ENCODE measurements at regions not wholly inside any gene's neighbourhood (a gene's known extent, or its start where the extent isn't known, plus 50 kb on each side); places are given as distances from the start of the nearest gene placed in this dataset.

DNA sequence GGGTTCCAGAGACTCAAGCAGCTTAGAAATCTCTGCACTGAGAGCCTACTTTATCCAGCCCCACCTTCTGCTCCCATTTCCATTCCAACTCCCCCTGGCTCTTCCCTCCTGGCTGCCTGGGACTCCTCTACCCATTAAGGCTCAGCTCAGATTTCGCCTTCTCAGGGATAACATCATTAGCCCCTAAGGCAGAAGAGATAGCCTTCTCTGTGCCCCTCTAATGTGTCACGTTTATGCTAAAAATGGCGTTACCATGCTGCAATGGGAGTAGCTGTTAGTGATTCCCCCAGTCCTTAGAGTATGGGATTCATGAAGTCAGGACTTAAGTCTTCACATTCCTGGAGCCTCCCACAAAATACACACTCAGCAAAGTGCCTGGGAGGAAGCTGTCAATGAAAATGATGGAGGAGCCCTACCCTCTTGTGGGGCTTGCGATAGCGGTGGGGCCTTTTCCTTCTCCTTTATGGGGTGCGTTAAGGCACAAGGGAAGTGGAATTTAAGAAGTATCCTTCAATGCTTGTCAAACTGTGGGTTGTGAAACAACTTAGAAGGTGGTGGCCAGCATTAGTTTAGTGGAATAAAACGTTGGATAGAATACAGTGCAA lies 144.7 kb upstream of the COPS8 start:
- no peak for DNase-seq (ENCODE audit: low spot score)
- in situ Hi-C loops (cut with HindIII; ENCODE audit: low sequenced_read_pairs) = no loop called here

DNA sequence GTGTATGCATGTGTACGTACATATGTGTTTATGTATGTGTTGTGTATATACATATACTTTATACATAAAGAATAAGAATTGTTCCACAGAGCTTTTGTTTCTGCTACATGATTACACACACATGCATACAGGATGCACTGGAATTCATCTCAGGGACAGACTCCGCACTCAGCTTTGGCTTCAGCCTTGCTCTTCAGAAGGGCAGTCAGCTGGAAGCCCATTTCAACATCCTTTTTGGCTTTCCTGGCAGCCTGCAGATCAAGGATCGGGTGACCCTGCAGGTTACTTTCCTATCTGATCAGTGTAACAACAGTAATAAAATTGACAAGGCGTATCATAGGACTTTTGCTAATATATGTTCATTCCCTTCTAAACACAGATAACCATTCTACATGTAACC lies 144.1 kb upstream of the COPS8 start:
- no peak for DNase-seq (ENCODE audit: low spot score)
- in situ Hi-C loops (cut with HindIII; ENCODE audit: low sequenced_read_pairs) = no loop called here

DNA sequence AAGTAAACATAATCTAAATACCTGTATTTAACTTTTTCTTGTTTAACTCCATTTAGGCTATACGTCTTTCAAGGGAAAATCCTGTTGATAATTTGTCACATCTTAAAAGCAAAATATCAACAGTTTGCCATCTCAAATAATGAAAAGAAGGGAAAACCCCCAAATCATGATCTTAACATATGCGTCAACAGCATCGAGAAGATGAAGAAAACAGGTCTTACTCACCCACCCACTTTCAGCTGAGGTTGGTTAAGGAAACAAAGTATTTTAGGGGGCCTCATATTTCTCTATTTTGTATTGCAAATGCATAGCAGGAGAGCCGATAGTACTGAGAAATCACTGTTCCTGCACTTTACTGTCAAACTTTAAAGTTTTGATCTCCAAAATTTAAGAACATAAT lies 143.1 kb upstream of the COPS8 start:
- in situ Hi-C loops (cut with HindIII; ENCODE audit: low sequenced_read_pairs) = no loop called here
- no peak for DNase-seq (ENCODE audit: low spot score)

DNA sequence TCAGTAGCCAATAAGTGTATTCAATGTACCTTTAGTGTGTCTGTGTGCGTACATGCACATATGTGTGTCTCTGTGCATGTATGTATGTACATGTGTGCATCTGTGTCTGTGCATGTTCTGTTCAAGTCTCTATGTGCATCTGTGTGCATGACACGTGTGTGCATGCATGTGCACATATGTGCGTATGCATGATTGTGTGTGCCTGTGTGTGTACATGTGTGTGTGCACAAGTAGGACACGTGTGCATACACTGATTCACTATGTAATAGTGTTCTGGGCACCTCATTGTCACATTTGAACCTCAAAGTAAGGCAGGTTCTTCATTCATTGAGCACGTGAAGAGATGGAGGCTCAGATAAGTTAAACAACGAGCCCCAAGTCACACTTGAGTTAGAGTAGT lies 142.6 kb upstream of the COPS8 start:
- no peak for DNase-seq (ENCODE audit: low spot score)
- in situ Hi-C loops (cut with HindIII; ENCODE audit: low sequenced_read_pairs) = no loop called here

DNA sequence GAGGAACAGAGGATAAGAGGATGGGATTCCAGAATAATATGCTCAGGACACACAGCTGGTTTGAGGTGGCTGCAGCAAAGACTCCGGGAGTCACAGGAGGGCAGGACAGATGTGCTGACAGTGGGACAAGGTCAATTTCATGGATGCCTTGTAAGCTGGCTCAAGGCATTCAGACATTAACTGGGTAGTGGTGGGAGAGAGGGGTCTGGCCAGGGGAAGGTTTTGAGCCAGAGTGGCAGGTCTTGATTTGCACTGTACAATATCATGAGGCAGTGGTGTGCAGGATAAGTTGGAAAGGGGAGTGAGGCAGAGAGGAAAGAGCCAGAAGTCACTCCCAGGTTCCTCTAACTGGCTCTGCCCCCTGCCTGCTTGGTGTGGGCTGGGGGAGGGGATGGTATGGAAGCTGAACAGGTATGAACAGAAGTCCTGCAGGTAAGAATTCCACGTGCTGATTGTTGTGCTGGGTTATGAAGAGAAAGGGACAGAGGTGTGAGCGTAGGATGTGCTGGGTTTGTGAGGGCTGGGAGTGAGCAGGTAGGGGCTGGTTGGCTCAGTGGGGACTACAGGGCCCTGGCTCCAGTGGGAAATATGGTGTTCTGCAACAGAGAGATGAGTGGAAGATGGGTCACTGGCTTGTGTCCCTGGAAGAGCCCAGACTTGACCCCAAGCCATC lies 141.7 kb upstream of the COPS8 start:
- in situ Hi-C loops (cut with HindIII; ENCODE audit: low sequenced_read_pairs) = no loop called here
- DNase-seq (ENCODE audit: low spot score) = no peak

DNA sequence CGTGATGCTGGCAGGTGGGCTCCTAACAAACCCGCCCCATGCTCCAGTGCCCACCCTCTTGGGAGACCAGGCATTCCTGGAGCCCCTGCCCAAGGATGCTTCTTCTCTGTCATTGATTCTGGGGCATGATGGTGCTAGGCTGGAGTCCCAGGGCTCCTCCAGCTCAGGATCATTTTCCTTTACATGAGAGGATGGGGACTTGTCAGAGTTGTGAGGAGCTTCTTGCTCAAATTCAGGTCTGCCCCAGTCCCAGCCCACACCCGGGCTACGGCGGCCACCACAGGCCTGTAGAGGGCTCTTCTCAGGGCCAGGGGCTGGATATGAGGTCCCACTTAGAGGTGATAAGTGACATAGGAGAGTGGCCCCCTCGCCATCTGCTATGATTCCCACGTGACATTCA lies 141.1 kb upstream of the COPS8 start:
- DNase-seq (ENCODE audit: low spot score) = no peak
- in situ Hi-C loops (cut with HindIII; ENCODE audit: low sequenced_read_pairs) = no loop called here

DNA sequence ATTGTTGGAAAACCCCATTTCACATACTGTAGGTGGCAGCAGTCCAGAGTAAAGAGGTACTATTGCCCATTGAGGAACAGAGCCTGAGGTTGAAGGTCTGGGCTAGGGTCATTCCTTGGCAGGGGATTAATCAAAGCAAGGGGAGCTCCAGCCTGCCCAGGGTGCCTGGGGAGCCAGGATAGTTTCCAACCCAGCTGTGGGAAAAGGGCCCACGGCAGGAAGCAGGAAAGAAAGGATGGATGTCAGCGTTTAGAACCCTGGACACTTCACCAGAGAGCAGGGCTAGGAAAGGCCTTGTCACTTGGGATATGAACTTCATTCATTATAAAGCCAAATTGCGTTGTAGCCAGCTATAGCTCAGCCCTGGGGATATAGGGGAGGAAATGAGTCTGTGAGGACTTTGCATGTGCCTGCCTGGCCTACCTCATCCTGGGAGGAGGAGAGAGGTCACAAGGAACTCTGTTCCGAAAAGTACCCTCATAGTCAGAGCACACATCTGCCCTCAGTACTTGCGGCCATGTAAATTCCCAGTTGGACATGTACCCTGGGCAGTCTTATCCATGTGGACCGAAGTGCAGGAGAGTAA lies 140.2 kb upstream of the COPS8 start:
- in situ Hi-C loops (cut with HindIII; ENCODE audit: low sequenced_read_pairs) = no loop called here

DNA sequence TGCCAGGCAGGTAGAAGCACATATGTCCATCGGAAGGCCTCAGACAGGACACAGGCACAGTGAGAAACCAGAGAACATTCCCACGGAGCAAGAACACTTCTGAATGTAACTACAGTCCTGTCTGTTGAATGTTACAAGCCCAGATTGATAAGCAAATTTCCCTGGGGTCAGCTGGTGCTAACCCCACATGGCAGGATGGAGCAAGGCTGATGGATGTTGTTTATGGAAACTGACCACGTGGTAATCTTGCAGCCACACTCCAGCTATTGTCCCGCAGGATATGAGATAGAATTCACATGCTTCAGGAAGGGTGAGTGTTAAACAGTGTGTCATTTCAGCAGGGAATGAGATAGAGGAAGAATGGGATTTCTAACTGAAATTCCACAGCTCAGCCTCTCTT lies 138.8 kb upstream of the COPS8 start:
- in situ Hi-C loops (cut with HindIII; ENCODE audit: low sequenced_read_pairs) = no loop called here
- no peak for DNase-seq (ENCODE audit: low spot score)

More for the DNA sequence above, 140.2 kb upstream of the COPS8 start:
- no peak for DNase-seq (ENCODE audit: low spot score)

DNA sequence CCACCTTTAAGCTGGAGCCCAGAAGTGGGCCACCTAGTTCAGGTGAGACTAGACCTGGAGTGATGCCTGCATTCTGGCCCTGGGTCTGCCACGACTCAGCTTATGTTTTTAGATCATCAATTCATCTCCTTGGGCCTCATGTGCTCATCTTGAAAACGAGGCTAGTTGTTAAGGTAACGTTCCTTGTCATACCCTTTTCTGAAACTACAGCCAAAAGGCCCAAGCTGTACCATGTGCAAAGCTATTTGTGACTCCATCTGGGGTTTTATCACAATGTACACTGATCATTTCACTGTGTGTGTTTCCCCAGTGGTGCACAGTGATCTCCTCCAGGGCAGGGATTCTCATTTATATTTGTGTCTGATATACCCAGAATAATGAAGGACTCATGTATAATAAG lies 138.4 kb upstream of the COPS8 start:
- DNase-seq (ENCODE audit: low spot score) = no peak
- in situ Hi-C loops (cut with HindIII; ENCODE audit: low sequenced_read_pairs) = no loop called here

DNA sequence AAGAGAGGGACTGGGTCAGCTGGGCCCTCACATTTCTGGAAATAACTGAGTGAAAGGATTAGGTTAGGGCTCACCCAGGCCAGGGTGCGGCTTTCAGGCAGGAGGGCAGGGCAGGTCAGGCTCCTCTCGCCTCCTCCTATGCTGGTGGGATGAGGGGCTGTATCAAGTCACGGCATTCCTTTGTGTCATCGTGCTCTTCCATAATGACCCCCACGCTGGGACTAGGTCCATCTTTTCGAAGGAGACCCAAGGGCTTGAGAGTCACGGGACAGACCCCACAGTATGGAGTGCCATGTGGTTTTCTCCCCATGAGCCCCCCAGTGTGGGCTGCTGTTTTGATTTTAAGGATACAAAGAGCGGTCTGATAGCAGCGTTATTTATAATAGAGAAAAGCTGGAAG lies 137.8 kb upstream of the COPS8 start:
- in situ Hi-C loops (cut with HindIII; ENCODE audit: low sequenced_read_pairs) = no loop called here
- no peak for DNase-seq (ENCODE audit: low spot score)

DNA sequence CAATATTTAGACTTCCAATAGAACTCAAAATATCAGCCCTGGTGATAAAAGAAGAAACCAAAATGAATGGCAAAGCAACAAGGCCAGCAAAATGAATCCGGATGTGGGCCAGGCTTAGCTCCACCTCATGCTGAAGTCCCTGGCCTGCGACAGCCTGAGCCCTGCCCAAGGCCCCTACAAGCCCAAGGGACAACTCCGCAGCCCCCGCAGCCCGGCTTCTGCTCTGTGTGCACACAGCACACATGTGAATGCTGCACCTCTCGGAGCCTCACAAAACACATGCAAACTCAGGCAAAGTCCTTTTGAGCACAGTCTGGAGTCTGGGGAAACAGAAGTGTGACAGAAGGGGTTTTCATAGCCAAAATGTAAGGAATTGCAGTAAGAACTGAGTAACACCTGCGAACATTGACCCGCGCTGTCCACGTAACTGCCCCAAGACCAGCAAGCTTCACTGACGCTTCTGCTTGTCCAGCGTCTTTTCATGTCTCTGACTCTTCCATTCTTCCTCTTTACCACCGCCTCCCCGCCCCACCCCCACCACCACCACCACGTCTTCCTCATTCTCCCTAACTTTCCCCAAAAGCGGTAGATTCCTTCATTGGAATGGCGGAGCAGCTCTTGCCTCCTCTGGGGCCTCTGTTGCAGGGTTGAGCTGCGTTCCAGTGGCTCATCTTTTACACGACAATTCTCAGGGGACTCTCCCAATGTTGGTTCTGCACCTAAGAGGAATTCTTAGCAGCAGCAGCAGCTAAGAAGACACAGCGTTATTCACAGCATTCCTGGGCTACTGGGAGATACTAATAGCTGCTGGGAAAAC lies 136.4 kb upstream of the COPS8 start:
- no peak for DNase-seq (ENCODE audit: low spot score)
- in situ Hi-C loops (cut with HindIII; ENCODE audit: low sequenced_read_pairs) = no loop called here

DNA sequence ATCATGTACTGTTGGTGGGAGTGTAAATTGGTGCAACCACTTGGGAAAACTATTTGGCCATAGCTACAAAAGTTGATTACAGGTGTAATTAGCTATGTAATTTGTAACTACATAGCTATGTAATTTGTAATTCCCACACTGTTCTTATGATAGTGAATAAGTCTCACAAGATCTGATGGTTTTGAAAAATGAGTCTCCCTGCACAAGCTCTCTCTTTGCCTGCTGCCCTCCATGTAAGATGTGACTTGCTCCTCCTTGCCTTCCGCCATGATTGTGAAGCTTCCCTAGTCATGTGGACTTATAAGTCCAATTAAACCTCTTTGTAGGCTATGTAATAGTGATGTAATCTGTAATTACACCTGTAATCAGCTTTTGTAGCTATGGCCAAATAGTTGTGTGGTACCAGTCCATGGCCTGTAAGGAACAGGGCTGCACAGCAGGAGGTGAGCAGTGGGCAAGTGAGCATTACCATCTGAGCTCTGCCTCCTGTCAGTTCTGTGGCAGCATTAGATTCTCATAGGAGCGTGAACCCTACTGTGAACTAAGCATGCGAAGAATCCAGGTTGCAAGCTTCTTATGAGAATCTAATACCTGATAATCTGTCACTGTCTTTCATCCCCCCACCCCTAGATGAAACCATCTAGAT lies 133.7 kb upstream of the COPS8 start:
- no peak for DNase-seq (ENCODE audit: low spot score)
- in situ Hi-C loops (cut with HindIII; ENCODE audit: low sequenced_read_pairs) = no loop called here

DNA sequence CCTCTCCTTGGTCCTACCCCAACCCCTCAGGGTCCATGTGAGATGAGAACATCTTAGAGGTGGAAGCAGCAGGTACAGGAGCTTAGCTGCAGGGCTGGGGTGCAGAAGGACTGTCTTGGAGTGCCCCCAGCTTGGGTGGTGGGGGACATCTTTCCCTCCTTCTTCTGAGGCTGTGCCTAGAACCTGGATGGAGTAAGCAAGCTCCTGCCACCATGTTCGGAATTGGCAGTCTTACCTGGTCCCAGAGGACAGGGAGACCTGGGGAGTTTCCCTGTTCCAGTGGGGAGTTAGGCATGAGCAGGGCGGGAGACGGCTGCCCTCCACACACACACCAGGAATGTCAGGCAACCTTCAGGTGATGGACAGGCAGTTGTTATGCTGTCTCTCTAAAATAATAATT lies 131.0 kb upstream of the COPS8 start:
- no peak for DNase-seq (ENCODE audit: low spot score)
- in situ Hi-C loops (cut with HindIII; ENCODE audit: low sequenced_read_pairs) = no loop called here

DNA sequence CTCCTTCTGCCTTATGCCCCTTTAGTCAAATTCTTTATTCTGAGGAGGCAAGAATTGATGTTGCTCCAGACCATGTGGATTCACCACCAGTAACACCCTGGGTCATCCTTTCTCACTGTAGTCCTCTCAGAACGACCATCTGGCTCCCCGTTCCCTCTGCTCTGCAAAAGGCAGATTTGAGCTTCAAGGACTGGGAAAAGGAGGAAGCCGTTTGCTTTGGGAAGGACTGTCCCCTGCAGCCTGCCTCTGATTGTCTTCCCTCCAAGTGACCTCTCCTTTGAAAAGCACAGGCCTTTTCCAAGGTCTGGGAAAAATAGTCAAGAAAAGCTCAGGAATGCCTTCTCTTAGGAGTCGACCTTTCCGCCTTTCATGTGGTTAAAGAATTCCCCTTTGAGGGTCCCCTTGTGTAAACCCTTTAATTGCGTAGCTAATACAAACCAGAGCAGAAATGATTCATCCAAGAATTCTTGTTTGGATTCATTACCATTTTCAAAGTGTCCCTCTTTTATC lies 130.1 kb upstream of the COPS8 start:
- no peak for DNase-seq (ENCODE audit: low spot score)
- in situ Hi-C loops (cut with HindIII; ENCODE audit: low sequenced_read_pairs) = no loop called here

DNA sequence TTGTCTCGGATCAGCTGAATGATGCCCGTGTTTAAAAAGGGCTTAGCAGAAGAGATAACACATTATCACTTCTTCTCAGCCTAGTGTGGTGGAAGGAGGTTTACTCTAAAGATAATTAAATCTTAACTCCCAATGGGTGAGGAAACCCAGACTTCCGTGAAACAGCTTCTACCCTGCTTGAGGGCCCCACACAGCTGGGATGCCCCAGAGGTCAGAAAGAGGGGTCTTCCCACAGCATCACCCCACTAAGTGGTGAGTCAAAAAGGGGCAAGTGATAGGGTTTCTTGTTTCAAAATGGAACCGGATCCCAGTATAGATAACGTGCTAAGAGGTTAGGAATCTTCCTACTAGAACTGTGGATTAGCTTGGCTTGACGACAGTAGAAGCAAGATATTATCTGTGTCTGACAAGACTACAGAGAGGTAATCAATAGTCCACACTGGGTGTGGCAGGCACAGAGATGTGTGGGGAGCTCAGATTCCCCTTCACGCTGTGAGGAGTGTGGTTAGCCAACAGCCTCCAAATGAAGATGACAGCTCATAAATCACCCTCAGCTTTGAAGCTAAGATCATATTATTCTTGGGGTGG lies 129.6 kb upstream of the COPS8 start:
- in situ Hi-C loops (cut with HindIII; ENCODE audit: low sequenced_read_pairs) = no loop called here
- no peak for DNase-seq (ENCODE audit: low spot score)

DNA sequence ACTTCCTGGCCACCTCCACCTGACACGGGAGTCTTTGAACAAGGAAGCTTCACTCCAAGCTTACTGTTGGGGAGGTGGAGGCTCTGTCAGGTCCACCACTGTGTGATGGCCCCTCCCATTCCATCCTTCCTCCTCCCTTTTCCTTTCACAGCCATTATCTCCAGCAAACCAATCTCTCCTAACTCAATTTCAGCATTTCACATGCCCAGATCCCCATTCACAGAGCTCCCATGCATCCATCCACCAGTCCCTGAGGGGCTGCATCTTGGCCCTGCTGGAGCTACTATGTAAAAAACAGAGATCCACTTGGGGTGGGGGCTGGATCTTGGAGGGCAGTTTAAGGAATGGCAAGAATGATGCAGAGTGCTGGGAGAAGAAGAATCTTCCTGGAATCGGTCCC lies 129.0 kb upstream of the COPS8 start:
- in situ Hi-C loops (cut with HindIII; ENCODE audit: low sequenced_read_pairs) = no loop called here
- DNase-seq (ENCODE audit: low spot score) = no peak

DNA sequence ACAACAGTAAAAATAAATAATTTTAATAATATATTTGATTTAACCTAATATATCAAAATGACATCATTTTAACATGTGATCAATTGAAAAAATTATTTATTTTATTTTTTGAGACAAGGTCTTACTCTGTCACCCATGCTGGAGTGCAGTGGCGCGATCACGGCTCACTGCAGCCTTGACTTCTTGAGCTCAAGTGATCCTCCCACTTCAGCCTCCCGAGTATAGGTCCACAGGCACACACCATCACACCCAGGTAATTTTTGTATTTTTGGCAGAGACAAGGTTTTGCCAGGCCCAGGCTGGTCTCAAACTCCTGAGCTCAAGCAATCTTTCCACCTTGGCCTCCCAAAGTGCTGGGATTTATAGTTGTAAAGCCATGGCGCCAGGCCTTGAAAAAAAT lies 126.7 kb upstream of the COPS8 start:
- no peak for DNase-seq (ENCODE audit: low spot score)
- in situ Hi-C loops (cut with HindIII; ENCODE audit: low sequenced_read_pairs) = no loop called here

DNA sequence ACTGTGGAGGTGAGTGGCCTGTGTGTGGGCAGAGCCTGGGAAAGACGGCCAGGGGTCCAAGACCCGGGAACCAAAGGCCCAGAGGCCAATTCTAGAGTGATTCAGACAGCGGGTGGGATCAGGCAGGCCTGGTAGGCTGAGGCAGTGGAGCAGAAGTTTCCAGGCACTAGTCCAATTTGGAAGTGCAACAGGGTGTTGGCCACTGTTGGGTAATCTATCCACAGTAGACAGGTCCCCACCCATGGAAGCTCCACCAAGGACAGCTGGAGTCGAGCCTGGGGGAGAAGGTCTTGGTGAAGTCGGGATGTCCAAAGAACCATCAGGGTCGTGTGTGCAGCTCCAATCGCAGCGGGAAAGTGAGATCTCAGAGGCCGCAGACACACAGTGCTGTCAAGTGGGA lies 125.8 kb upstream of the COPS8 start:
- in situ Hi-C loops (cut with HindIII; ENCODE audit: low sequenced_read_pairs) = no loop called here
- no peak for DNase-seq (ENCODE audit: low spot score)

DNA sequence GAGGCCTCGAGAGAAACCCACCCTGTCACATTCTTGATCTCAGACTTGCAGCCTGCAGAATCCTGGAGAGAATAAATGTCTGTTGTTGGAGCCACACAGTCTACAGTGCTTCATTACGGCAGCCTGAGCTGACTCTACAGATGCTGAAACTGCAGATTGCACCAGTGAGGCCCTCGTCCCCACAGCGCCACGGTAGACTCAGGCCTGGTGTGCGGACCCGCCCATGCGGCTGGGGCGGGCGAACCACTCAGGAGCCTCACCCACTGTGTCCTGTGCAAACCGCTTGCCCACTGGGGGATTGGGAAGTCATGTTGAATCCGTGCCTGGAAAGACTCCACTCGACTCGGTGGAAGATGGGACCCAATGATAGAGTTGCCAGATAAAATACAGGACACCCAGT lies 125.2 kb upstream of the COPS8 start:
- no peak for DNase-seq (ENCODE audit: low spot score)
- in situ Hi-C loops (cut with HindIII; ENCODE audit: low sequenced_read_pairs) = no loop called here

All from G401 (cell line).